AML-193 (cell line): ENCODE measurements at regions not wholly inside any gene's neighbourhood (a gene's known extent, or its start where the extent isn't known, plus 50 kb on each side); places are given as distances from the start of the nearest gene placed in this dataset.
A peak's percentile ranks its signal among the peaks of the same experiment; 100 is the strongest.
"Not testable (repeated sequence)": the region's sequence is repeated elsewhere in the genome, so short reads cannot be mapped to it uniquely, and the experiment has no call there.

Experiments used
- DNase-seq, 2 experiments: peaks; one replicate each; lab custom pipeline; 2025; lab: John Stamatoyannopoulos, UW

DNA sequence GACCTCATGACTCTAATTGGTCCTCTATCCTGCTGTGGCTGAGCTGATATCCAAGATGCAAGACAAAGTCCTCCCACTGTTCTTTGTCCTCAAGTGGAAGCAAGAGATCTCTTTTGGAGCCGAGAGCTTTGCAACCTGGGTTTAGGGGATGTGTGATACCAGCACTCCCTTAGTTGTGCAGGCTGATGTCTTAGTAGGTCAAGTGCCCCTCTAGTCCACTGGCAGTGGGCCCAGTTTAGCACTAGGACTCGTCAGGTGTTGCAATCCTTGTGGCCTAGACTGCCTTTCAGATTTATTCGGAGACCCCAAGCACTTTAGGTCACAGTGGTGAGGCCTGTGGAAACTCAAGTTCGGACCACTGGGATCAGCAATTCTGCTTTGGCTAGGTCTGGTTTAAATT, 64.0 kb downstream of the GPRASP3 start:
- DNase-seq = no peak

DNA sequence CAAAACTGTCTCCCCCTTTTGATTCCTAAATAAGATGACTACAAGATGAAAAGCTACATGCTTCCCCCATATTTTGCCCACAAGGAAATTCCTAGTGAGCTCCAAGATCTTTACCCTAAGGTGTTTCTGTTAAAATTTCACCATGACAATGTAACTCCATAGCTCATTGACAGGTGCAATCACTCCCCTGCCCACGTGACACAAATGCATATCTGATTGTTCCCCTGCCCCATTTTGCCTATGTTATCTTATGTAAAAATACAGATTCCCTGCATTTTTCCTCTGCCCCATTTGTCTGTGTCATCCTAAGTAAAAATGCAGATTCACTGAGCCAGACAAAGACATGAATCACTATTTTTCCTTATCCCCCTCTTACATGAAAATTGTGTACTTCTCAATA, 66.7 kb downstream of the GPRASP3 start:
- DNase-seq = no peak

DNA sequence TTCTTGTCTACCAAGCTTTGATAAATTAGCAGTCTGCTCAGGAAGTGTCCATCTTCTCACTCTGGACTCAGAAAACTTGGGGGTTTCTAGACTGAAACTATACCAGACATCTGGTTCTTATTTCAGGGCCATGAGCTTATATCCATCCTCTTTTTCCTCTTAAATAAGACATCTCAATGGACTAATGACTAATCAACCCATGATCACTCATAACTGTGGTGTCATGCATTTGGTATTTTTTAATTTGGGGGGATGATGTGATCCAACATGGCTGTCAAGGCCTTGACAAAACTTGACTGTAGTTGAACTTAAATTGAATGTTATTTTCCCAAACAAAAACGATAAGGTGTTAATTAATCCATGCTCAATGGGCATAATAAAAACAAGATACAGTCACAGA, 87.8 kb downstream of the GPRASP3 start:
- peak in 1 of 2 experiments; percentile 16 for DNase-seq

DNA sequence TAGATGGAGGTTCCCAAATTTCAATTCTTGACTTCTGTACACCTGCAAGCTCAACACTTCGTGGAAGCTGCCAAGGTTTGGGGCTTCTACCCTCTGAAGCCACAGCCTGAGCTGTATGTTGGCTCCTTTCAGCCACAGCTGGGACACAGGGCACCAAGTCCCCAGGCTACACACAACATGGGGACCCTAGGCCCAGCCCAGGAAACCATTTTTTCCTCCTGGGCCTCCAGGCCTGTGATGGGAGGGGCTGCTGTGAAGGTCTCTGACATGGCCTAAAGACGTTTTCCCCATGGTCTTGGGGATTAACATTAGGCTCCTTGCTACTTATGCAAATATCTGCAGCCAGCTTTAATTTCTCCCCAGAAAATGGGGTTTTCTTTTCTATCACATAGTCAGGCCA, 97.7 kb downstream of the GPRASP3 start:
- DNase-seq = not testable (repeated sequence)

DNA sequence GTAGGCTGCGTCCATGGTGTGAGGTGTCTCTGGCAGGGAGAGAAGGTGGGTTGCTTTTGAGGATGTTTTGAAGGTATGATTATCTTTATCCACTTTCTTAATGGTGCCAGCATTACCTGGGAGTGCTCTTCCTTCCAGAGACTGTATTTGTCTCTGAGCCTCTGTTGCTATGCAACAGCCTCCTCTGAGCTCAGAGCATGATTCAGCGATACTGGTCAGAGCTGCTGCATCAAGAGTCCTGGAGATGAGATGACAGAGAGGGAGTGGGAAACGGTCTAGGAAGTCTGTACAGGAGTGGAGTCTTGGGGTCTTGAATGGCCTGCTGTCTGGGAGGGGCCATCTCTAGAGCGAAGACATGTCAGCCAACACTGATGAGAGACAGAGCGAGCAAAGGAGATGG, 104.4 kb upstream of the RAB40AL start:
- no peak for DNase-seq

DNA sequence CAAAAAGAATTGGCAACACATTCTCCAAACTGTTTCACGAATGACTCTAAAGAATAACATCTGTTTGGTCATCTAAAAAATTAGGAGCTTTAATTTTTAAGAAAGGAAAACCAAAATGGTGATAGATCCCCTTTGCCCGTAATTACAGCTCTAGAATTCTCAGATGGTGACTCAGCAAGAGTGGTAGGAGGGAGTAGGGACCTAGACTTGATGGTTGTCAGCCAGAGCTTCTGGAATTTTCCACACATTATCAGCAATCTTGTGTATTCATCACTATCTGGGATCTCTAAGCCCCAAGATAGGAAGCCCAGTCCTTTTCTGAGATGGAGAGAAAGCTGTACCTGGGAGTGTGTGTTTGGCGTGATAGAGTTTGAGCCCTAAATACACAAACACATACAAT, 103.9 kb upstream of the RAB40AL start:
- DNase-seq = no peak

DNA sequence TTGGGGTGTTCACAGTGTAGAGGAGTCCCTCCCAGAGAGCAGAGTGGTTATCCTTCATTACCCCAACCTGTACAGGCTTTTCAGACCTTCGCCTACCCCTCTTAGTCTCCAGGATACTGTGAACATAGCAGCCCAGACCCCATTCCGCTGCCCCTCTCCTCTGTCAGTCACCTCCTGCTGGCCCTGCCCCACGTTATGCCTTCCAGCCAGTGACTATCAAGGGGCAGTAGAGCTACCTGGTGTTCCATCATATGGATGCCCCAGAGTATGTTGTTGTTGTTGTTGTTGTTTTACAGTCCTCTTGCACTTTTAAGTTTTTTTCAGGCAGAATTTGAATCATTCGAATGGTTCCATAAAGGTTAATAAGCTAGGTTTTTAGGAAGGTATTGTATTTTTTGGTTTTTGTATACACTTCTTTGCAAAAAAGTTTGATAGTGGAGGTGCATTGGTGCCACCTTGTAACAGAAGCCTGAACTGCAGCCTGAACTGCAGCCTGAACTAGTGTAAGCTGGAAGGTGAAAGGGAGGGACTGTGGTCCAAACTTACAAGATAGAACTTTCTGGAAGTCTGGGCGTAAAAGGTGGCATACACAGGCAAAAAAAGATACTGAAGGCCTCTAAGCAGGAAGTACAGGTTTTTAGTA, 101.4 kb upstream of the RAB40AL start:
- peak in 1 of 2 experiments; percentile 1 for DNase-seq

DNA sequence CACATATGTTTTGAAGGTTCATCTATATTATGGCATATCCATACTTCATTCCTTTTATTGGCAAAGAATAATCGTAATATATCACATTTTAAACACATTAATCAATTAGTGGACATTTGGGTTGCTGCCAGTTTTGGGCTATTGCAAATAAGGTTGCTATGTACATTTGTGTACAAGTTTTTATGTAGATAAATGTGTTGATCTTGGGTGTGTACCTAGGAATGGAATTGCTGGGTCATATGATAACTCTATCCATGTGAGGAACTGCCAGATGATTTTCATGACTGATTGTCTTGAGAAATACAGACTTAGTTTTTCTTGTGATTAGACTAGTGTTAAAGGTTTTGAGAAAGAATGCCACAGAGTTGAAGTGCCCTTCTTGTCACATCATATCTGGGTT, 99.2 kb upstream of the RAB40AL start:
- no peak for DNase-seq

DNA sequence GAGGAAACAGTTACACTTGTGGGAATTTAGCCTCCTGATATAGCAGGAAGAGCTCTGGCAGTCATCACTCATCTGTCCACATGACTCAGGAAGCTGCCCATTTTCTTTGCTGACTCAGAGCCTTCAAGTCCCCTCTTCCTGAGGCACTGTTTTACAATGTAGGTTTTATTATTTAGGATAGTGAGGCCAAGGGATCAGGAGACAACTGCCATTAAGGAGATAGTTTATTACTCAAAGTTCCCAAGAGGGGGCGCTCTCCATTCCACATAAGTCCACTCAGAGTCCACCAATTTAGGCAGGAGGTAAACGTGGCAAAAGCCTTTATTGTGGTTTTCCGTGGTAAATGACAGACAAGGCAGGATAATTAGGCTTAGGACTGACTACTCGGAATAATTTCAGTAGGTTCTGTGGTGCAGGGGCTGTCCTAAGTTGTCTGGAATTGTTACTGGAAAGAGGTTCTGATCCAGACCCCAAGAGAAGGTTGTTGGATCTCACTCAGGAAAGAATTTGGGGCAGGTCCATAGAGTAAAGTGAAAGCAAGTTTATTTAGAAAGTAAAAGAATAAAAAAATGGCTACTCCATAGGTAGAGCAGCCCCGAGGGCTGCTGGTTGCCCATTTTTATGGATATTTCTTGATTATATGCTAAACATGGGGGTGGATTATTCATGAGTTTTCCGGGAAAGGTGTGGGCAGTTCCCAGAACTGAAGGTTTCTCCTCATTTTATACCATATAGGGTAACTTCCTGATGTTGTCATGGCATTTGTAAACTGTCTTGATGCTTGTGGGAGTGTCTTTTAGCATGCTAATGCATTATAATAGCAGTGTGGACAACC, 96.0 kb upstream of the RAB40AL start:
- peak in 1 of 2 experiments; percentile 2 for DNase-seq

DNA sequence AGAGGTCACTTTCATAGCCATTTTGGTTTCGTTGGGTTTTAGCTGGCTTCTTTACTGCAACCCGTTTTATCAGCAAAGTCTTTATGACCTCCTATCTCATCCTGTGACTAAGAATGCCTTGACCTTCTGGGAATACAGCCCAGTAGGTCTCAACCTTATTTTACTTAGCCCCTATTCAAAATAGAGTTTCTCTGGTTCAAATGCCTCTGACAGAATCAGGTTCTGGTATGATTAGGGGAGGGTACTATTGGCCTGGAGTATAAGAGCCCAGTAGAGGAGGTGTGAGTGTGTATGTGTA, 95.4 kb upstream of the RAB40AL start:
- DNase-seq = no peak

DNA sequence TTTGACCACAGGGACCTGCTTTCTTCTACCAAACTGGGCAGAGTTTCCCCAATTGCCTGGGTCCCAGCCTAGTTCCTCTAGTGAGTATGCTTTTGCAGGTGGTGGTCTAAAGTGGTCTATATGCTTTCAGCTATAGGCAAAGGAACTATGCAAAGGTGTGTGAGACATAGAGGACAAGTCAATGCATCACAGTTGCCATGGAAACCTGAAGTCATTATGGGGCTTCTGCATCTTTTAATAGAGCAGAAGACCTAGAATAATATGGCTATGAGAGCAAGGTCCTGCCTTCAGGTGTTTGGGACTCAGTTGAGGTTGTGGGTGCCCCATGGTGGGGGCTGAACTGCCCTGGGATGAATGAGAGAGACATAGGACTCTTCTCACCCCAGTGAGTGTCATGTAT, 92.1 kb upstream of the RAB40AL start:
- DNase-seq = no peak

DNA sequence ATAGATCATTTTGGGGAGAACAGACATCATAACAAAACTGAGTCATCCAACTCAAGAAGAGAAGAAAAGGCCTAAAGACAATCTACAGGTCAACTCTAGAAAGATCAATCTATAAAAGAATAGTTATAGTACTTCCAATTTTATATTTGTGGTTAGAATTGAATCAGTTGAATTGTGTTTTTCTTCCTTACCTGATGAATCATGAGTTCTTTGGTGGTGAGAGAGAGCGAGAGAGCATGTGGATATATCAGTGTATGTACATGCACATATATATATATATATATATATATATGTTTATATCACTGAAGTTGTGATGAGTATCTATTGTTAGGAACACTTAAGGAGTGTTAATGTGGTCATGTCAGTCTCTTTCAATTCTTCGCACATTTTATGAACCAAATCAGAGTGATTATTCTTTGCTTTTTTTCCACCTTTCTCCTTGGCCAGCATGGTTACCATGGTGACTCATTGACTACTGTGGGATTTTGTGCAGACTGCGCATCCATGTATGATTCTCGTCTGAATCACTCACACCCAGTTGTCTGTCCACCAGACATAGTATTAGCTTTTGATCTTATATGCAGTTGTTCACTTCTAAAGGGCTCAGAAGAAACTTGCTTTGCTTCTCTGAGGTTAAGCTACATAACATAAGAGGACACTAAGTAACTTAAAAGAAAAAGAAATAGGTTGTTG, 90.4 kb upstream of the RAB40AL start:
- no peak for DNase-seq

DNA sequence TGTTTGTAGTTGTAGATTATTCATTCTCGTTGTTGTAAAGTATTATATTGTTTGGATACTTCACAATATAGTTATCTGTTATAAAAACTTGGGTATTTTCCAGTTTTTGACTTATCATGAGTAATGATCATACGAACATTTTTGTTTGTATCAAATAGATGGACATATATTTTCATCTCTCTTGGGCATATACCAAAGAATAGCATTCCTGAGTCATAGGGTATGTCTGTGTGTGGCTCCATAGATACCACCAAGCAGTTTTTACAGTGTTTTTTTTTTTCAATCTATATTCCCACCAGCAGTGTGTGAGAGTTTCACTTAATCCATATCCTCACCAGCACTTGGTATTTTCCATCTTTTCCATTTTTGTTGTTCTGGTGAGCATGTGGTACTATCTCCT, 89.7 kb upstream of the RAB40AL start:
- no peak for DNase-seq

DNA sequence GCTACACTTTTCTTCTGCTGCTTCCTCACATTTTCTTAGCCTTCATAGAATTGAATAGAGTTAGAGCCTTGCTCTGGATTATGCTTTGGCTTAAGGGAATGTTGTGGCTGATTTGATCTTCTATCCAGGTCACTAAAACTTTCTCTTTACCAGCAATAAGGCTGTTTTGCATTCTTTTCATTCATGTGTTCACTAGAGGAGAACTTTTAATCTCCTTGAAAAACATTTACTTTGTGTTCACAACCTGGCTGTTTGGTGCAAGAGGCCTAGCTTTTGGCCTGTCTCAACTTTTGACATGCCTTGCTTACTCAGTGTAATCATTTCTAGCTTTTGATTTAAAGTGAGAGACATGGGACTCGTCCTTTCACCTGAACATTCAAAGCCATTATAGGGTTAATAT, 87.7 kb upstream of the RAB40AL start:
- DNase-seq = no peak

DNA sequence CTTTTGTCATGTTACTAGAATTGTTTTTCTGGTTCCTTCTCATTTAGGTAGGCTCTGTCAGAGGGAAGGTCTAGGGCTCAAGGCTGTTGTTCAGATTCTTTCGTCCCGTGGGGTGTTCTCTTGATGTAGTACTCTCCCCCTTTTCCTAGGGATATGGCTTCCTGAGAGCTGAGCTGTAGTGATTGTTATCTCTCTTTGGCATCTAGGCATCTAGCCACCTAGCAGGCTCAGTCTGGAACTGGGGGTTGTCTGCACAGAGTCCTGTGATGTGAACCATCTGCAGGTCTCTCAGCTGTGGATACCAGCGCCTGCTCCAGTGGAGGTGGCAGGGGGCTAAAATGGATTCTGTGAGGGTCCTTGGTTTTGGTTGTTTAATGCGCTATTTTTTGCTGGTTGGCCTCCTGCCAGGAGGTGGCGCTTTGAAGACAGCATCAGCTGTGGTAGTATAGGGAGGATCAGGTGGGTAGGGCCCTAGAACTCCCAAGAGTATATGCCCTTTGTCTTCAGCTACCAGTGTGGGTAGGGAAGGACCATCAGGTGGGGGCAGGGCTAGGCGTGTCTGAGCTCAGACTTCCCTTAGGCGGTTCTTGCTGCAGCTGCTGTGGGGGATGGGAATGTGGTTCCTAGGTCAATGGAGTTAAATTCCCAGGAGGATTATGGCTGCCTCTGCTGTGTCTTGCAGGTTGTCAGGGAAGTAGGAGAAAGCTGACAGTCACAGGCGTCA, 78.1 kb upstream of the RAB40AL start:
- DNase-seq = not testable (repeated sequence)

DNA sequence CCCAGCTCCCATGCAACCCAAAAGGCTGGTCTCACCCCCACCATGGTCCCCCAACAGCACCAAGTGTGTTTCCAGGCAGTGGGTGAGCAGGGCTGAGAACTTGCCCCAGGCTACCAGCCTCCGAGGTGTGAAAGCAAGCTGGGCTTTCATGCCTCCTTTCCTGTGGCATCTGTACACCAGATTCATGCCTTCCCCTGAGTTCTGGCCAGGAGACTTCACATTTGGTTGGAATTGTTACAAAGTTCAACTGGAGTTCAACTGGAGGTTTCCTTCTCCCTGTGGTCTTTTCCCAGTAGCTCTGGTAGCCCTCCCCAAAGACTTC, 77.6 kb upstream of the RAB40AL start:
- DNase-seq = no peak

DNA sequence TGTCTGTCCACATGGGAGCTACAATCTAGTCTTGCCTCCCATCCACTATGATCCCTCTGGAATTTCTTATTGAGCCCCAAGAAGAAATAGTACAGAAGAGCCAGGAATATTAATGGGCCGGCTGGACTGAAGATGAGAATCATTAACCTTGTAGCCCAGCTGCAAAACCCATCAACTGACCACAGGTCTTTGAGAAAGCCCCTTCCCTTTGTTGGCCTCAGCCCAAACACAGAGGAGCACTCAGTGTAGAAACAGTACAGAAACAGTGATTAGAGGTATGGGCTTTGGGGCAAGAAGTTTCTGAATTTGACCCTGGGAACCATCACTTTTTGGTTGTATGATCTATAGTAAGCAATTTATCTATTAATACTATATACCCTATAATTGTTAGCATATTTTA, 76.8 kb upstream of the RAB40AL start:
- DNase-seq = no peak

DNA sequence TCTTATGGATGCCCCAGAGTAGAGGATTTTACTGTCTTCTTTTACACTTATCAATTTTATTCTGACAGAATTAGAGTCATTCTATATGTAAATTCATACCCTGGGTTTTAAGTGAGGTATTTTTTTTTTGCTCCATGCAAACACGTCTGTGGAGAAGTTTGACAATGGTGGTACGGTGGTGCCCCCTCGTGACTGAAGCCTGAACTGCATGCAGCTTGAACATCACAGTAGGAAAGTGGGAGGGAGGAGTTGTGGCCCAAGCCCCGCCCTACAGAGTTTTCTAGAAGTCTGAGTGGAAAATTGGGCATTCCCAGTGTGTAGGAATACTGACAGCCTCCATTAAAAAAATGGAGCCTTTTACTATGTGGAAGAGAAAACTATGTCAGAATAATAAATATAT, 73.3 kb upstream of the RAB40AL start:
- DNase-seq = peak; percentile 39 to 42

DNA sequence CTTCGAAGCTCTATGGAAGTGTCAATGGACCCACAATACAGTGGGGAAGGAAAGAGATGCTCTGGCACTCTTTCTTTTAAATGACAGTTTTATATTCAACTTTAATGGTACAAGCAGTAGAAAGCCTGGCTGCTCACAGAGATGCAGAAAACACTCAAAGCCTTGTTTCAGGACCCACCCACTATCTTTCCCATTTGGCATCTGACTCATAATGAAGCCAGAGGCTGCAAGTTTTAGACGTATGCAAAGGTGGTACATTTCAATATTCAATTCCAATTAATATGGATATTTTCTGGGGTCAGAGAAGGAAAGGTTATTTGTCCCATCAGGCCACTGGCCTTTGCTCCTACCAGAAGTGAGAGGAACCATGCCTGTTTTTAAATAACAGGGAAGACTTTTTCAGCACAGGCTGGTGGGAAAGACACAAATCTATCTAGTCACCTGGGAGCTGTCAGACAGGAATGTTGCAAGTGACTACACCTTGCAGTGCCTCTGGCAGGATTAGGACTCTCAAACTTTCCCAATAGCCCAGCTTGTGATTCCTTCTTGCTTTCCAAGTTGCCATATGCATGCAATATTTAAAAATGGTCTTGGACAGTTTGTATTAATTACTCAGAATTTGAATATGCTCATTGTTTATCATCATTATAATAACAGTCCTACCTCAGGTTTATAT, 70.0 kb upstream of the RAB40AL start:
- no peak for DNase-seq

DNA sequence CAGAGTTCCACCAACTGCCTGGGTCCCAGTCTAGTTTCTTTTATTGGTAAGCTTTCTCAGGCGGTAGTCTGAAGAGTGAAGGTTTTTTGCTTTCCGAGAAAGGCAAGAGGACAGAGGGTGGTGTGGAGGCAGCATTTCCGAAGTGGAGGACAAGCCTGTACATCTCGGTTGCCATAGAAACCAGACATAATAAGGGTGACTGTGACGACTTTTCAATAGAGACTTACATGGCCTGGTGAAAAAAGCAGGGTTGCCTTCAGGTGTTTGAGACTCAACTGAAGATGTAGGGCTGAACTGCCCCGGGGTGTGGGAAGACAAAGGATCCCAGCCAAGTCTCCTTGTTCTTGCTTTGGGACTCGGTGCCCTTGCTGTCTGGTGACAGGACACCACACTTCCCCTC, 53.6 kb upstream of the RAB40AL start:
- no peak for DNase-seq
